SK-N-SH (cell line): ENCODE measurements at regions not wholly inside any gene's neighbourhood (a gene's known extent, or its start where the extent isn't known, plus 50 kb on each side); places are given as distances from the start of the nearest gene placed in this dataset.

ENCODE experiments used
- CTCF ChIA-PET: fragments of 300-600, 350-600 bp; formaldehyde crosslinking; extraction: SDS; loops from one replicate; lab custom pipeline; 2021; lab: Yijun Ruan, JAX
- POLR2A ChIA-PET: fragments of 350-600 bp; sonication (Branson Sonifier 250); formaldehyde crosslinking; extraction: SDS; loops from one replicate; lab custom pipeline; 2020; ENCODE audit warnings: antibody characterized with exemption, inconsistent platforms; lab: Yijun Ruan, JAX
- DNase-seq: peaks from one replicate; pipeline ENCODE4 v3.0.0; 2012
- H2AFZ ChIP-seq: fragments of 200-600 bp; sonication (generic); 2 replicates; pipeline ENCODE4 v1.8.1; 2016; ENCODE audit warnings: antibody characterized with exemption, mild to moderate bottlenecking, low read depth
- H3F3A ChIP-seq: fragments of 200-600 bp; sonication (generic); replicated peaks from 2 replicates; pipeline ENCODE3; 2016; ENCODE audit warnings: antibody characterized with exemption, mild to moderate bottlenecking; ENCODE audit not compliant: insufficient read depth
- H3K27ac ChIP-seq, 2 experiments: fragments of 200-500 bp in 1 of 2; fragments of 200-600 bp in 1 of 2; sonication (Bioruptor generic) in 1 of 2; sonication (generic), shearing (Covaris generic) in 1 of 2; 2 replicates each; pipeline versions ENCODE4 v1.5.1 to v1.6.1; 2014 to 2016; ENCODE audit warnings: low read depth in 2 of 2, inconsistent platforms in 1 of 2, low read length in 1 of 2, mild to moderate bottlenecking in 1 of 2, mixed read lengths in 1 of 2
- H3K27me3 ChIP-seq: fragments of 200-600 bp; sonication (generic), shearing (Covaris generic); 2 replicates; pipeline ENCODE4 v1.6.1; 2016; ENCODE audit warnings: mixed run types; ENCODE audit not compliant: insufficient read depth
- H3K36me3 ChIP-seq, 2 experiments: fragments of 200-500 bp in 1 of 2; fragments of 200-600 bp in 1 of 2; sonication (Bioruptor generic) in 1 of 2; sonication (generic) in 1 of 2; replicated peaks in 1 of 2; 2 replicates each; pipeline versions ENCODE3 to v1.5.1; 2014 to 2016; ENCODE audit warnings: low read length in 1 of 2, mild to moderate bottlenecking in 1 of 2; ENCODE audit not compliant: insufficient read depth in 2 of 2, control insufficient read depth in 1 of 2
- H3K4me1 ChIP-seq, 2 experiments: fragments of 200-500 bp in 1 of 2; fragments of 200-600 bp in 1 of 2; sonication (Bioruptor generic) in 1 of 2; sonication (generic), shearing (Covaris generic) in 1 of 2; 2 replicates each; pipeline versions ENCODE4 v1.5.1 to v1.6.1; 2014 to 2016; ENCODE audit warnings: low read depth in 1 of 2, low read length in 1 of 2, mixed run types in 1 of 2; ENCODE audit not compliant: insufficient read depth in 2 of 2, control insufficient read depth in 1 of 2
- H3K4me2 ChIP-seq: fragments of 200-600 bp; sonication (generic), shearing (Covaris generic); 2 replicates; pipeline ENCODE4 v1.6.1; 2017; ENCODE audit warnings: mixed run types
- H3K4me3 ChIP-seq, 2 experiments: fragments of 200-500 bp in 1 of 2; fragments of 200-600 bp in 1 of 2; sonication (Bioruptor generic) in 1 of 2; sonication (generic), shearing (Covaris generic) in 1 of 2; 2 replicates each; pipeline versions ENCODE4 v1.5.1 to v1.8.1; 2014 to 2016; ENCODE audit warnings: low read depth in 2 of 2, inconsistent platforms in 1 of 2, low read length in 1 of 2, mild to moderate bottlenecking in 1 of 2, mixed read lengths in 1 of 2, moderate library complexity in 1 of 2
- H3K79me2 ChIP-seq: fragments of 200-600 bp; sonication (generic); 2 replicates; pipeline ENCODE4 v1.8.1; 2017; ENCODE audit warnings: mild to moderate bottlenecking; ENCODE audit not compliant: insufficient read depth
- H3K9ac ChIP-seq: fragments of 200-600 bp; sonication (generic); 2 replicates; pipeline ENCODE4 v1.6.1; 2017; ENCODE audit warnings: mixed run types
- H3K9me2 ChIP-seq: fragments of 200-600 bp; sonication (generic); 2 replicates; pipeline ENCODE4 v1.6.1; 2017; ENCODE audit warnings: mixed run types
- H3K9me3 ChIP-seq: fragments of 200-600 bp; sonication (generic); 2 replicates; pipeline ENCODE4 v1.6.1; 2017; ENCODE audit warnings: mixed run types, mild to moderate bottlenecking, moderate library complexity
- H4K20me1 ChIP-seq: fragments of 200-600 bp; sonication (generic); 2 replicates; pipeline ENCODE4 v1.6.1; 2017; ENCODE audit warnings: mild to moderate bottlenecking, mixed run types; ENCODE audit not compliant: insufficient read depth
- CTCF ChIP-seq: fragments of 200-600 bp; sonication (generic); IDR thresholded peaks from 2 replicates; pipeline ENCODE4 v1.6.1; 2017; ENCODE audit warnings: antibody characterized with exemption, mild to moderate bottlenecking, moderate library complexity
- ELF1 ChIP-seq: IDR thresholded peaks from 2 replicates; pipeline ENCODE4 v1.4.0; 2012
- EP300 ChIP-seq, 2 experiments: IDR thresholded peaks; 2 replicates each; pipeline versions ENCODE4 v1.4.0 to v1.6.1; 2012; ENCODE audit warnings: borderline replicate concordance in 1 of 2, low read depth in 1 of 2, low read length in 1 of 2
- EZH2phosphoT487 ChIP-seq: fragments of 200-600 bp; sonication (generic); IDR thresholded peaks from 2 replicates; pipeline ENCODE4 v1.6.1; 2017; ENCODE audit warnings: low read depth, mixed run types, mild to moderate bottlenecking, antibody characterized with exemption, moderate library complexity, borderline replicate concordance
- FOSL2 ChIP-seq: IDR thresholded peaks from 2 replicates; pipeline ENCODE4 v1.4.0; 2012; ENCODE audit warnings: low read depth, mild to moderate bottlenecking, moderate library complexity, borderline replicate concordance
- FOXJ3 ChIP-seq: sonication (generic); formaldehyde crosslinking; IDR thresholded peaks from 2 replicates; pipeline ENCODE4 v1.5.1; 2020; ENCODE audit warnings: mild to moderate bottlenecking, missing genetic modification reagents
- FOXM1 ChIP-seq: IDR thresholded peaks from 2 replicates; pipeline ENCODE4 v1.4.0; 2012; ENCODE audit warnings: low read depth, mild to moderate bottlenecking
- GATA2 ChIP-seq: sonication (generic); formaldehyde crosslinking; IDR thresholded peaks from 2 replicates; pipeline ENCODE4 v1.5.0; 2020; ENCODE audit warnings: mild to moderate bottlenecking, missing genetic modification reagents
- JUND ChIP-seq: IDR thresholded peaks from 2 replicates; pipeline ENCODE4 v1.4.0; 2012
- NFIC ChIP-seq: IDR thresholded peaks from 2 replicates; pipeline ENCODE4 v1.4.0; 2012; ENCODE audit warnings: borderline replicate concordance
- NRF1 ChIP-seq: IDR thresholded peaks from 2 replicates; pipeline ENCODE4 v1.6.1; 2012; ENCODE audit warnings: low read depth, mild to moderate bottlenecking, low read length
- PBX3 ChIP-seq: IDR thresholded peaks from 2 replicates; pipeline ENCODE4; 2012
- RCOR1 ChIP-seq: fragments of 150-350 bp; IDR thresholded peaks from 2 replicates; pipeline ENCODE4 v1.6.1; 2017; ENCODE audit warnings: antibody characterized with exemption, low read length
- RFX5 ChIP-seq: IDR thresholded peaks from 2 replicates; pipeline ENCODE4 v1.6.1; 2012; ENCODE audit warnings: mild to moderate bottlenecking, improper control_type of control experiment, low read length
- SIN3A ChIP-seq: IDR thresholded peaks from 2 replicates; pipeline ENCODE4 v1.6.1; 2012; ENCODE audit warnings: low read depth, mild to moderate bottlenecking, low read length, moderate library complexity, borderline replicate concordance
- SMC3 ChIP-seq: IDR thresholded peaks from 2 replicates; pipeline ENCODE4 v1.6.1; 2012; ENCODE audit warnings: low read depth, low read length, improper control_type of control experiment
- TAF1 ChIP-seq: IDR thresholded peaks from 2 replicates; pipeline ENCODE4 v1.6.1; 2012; ENCODE audit warnings: low read depth, mild to moderate bottlenecking, low read length, moderate library complexity, borderline replicate concordance
- TEAD4 ChIP-seq: IDR thresholded peaks from 2 replicates; pipeline ENCODE4 v1.4.0; 2012; ENCODE audit warnings: mild to moderate bottlenecking, borderline replicate concordance; ENCODE audit not compliant: insufficient read depth
- YY1 ChIP-seq: IDR thresholded peaks from 2 replicates; pipeline ENCODE4 v1.4.0; 2012; ENCODE audit warnings: low read depth, mild to moderate bottlenecking
- ZBTB33 ChIP-seq: IDR thresholded peaks from 2 replicates; pipeline ENCODE4 v1.4.0; 2012; ENCODE audit warnings: low read depth, borderline replicate concordance
- WGBS: methylation state at CpG from one replicate; pipeline ENCODE4 v1.1.6; 2017; ENCODE audit warnings: low lambda C conversion rate; 5-methylcytosine and 5-hydroxymethylcytosine counted together
- TF ChIP-seq, protein P1 (sequence below): IDR thresholded peaks from 2 replicates; pipeline ENCODE4 v1.4.0; 2012; ENCODE audit warnings: low read depth, borderline replicate concordance
- TF ChIP-seq, protein P2 (sequence below): IDR thresholded peaks from 2 replicates; pipeline ENCODE4 v1.4.0; 2012; ENCODE audit warnings: low read depth

DNA sequence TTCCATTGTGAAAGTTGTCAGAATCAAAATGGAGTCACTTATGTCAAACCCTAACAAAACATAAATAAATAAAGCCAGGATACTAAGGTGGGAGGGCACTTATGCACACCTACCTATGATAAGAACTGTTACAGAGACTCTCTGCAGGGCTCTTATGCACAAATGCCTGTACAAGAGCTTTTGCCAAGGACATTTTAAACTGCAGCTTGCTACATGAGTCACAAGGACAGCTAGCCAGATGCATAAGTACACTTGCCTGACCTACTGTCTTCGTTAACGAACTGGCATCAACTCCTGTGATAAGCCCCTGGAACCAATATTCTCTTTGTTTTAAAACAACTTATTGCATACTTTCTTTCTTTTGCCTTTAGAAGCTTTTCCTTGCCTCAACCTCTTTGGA is 152.9 kb upstream of the SPEF2 start:
- ChIA-PET POLR2A (no interaction called here), CTCF (interaction anchor here (1.3 kb wide), 1 partner anchor 28 kb away, joined by 3 read pairs; no protein-coding TSS in a partner anchor)
- H3K36me3 ChIP-seq: no peaks in the 10 kb centered on the region
- no peaks in the 10 kb centered on the region for H4K20me1 ChIP-seq
- H3K4me2 ChIP-seq: no peak overlapping the region
- no peak overlapping the region for H2AFZ ChIP-seq
- H3K27ac ChIP-seq: no peak overlapping the region
- WGBS: 57% methylated on average over 2 of the region's 2 CpGs
- H3K9ac ChIP-seq: no peak overlapping the region
- no peaks in the 10 kb centered on the region for H3F3A ChIP-seq
- no peak overlapping the region for H3K4me3 ChIP-seq
- peaks cover 0 to 2% of the 10 kb centered on the region in 2 experiments; a peak in 1 of 4 replicates for H3K4me1 ChIP-seq
- H3K79me2 ChIP-seq: no peaks in the 10 kb centered on the region
- no peak for TF ChIP-seq EZH2phosphoT487
- TF ChIP-seq ZBTB33: no peak
- TF ChIP-seq FOXM1: no peak
- TF ChIP-seq PBX3: no peak
- no peak for TF ChIP-seq EP300 (IDR thresholded peaks at IDR 0.05; ENCODE audit: borderline replicate concordance in 1 of 2, low read depth in 1 of 2, low read length in 1 of 2)
- no peak for TF ChIP-seq SMC3
- no peak for TF ChIP-seq NRF1
- no peak for TF ChIP-seq NFIC
- TF ChIP-seq CTCF: no peak
- no peak for TF ChIP-seq SIN3A
- TF ChIP-seq FOSL2: no peak
- no peak for TF ChIP-seq TEAD4
- TF ChIP-seq FOXJ3 (CRISPR knock-in tag): no peak
- DNase-seq: no peak
- no peaks in the 10 kb centered on the region for H3K9me2 ChIP-seq
- no peaks in the 10 kb centered on the region for H3K27me3 ChIP-seq
- no peaks in the 10 kb centered on the region for H3K9me3 ChIP-seq

DNA sequence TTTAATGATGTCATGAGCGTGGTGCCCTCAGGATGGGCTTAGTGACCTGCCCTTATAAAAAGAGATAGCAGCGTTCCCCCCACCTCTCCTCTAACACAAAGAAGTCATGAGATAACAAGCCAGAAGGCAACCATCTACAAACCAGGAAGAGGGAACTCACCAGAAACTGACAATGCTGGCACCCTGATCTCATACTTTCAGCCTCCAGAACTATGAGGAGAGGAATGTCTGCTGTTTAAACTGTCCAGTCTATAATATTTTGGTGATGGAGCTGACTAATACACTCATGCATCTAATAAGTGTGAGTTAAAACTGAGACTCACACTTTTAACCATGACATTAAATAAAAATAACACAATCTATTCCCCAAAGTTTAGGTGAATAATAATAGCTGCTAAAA is 156.1 kb upstream of the SPEF2 start:
- Histone ChIP-seq H3K36me3 (no peaks in the 10 kb centered on the region), H3K9me2 (no peaks in the 10 kb centered on the region), H3K4me3 (no peak overlapping the region), H3K4me1 (peaks cover 0 to 7% of the 10 kb centered on the region in 2 experiments; a peak in 2 of 4 replicates), H3F3A (no peaks in the 10 kb centered on the region), H3K9ac (no peak overlapping the region), H3K4me2 (no peak overlapping the region), H3K9me3 (no peaks in the 10 kb centered on the region), H4K20me1 (no peaks in the 10 kb centered on the region), H3K79me2 (no peaks in the 10 kb centered on the region), H3K27ac (no peak overlapping the region), H2AFZ (no peak overlapping the region), H3K27me3 (no peaks in the 10 kb centered on the region)
- no peak for DNase-seq
- POLR2A ChIA-PET: no interaction called here
- 26% methylated on average over 2 of the region's 2 CpGs for WGBS
- CTCF ChIA-PET: no interaction called here
- TF ChIP-seq JUND (no peak), RCOR1 (no peak), FOXM1 (no peak), YY1 (no peak), ELF1 (no peak), EP300 (IDR thresholded peaks at IDR 0.05; ENCODE audit: borderline replicate concordance in 1 of 2, low read depth in 1 of 2, low read length in 1 of 2) (no peak), GATA2 (CRISPR knock-in tag) (no peak), RFX5 (no peak), TAF1 (no peak)
- TF ChIP-seq, protein P1, sequence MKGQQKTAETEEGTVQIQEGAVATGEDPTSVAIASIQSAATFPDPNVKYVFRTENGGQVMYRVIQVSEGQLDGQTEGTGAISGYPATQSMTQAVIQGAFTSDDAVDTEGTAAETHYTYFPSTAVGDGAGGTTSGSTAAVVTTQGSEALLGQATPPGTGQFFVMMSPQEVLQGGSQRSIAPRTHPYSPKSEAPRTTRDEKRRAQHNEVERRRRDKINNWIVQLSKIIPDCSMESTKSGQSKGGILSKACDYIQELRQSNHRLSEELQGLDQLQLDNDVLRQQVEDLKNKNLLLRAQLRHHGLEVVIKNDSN: no peak
- TF ChIP-seq, protein P2, sequence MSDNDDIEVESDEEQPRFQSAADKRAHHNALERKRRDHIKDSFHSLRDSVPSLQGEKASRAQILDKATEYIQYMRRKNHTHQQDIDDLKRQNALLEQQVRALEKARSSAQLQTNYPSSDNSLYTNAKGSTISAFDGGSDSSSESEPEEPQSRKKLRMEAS: no peak
